ENCODE measurements at regions not wholly inside any gene's neighbourhood (a gene's known extent, or its start where the extent isn't known, plus 50 kb on each side); places are given as distances from the start of the nearest gene placed in this dataset.

DNA sequence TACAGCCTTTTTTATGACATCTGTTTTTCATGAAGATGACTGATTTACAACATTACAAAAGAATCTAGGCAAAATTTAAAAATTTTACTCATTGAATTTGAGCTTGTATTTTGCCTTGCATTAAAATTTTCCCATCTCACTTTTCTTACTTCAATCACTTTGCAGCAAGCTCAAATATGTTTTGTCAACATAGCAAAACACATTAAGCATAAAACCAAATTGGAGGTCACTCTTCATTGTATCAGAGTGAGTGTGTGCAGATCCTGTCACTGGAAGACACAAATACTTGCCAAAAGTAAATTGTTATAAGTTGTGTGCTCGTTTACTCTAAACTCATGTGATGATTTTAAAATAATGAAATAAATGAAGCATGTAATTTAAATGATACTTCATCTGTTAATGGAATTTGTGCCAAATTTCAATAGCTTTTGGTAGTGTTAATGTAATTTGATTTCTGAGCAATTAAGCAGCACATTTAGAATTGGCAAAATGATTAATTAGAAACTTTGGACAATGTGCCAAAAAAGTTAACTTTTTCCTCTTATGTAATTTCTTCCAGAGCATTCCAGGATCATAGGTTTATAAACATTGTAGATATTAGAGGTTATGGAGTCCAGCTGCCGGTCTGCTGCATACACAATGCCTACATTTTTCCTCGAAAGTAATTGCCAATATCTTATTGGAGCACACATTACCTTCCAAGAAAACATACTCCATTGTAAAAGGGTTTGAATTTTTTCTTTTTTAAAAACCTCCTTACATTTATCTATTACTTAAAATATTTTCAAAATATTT, 1078.2 kb upstream of the LRRTM3 start:
- no peak for DNase-seq

DNA sequence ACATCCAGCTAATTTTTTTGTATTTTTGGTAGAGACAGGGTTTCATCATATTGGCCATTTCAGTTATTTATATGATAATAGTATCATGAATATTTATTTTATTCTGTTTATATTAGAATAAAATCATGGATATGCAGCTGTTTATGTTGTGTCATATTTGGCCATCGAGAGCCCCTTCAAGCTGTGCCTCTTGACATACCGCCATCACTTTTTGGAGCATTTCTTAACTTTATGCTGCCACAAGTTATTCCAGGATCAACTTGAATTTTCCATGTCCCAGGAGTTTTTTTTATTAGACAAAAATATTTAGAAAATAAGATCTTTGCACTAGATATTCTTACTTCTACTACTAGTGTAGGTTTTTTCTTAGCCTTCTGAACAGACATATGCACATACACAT, 1067.0 kb upstream of the LRRTM3 start:
- DNase-seq: no peak

DNA sequence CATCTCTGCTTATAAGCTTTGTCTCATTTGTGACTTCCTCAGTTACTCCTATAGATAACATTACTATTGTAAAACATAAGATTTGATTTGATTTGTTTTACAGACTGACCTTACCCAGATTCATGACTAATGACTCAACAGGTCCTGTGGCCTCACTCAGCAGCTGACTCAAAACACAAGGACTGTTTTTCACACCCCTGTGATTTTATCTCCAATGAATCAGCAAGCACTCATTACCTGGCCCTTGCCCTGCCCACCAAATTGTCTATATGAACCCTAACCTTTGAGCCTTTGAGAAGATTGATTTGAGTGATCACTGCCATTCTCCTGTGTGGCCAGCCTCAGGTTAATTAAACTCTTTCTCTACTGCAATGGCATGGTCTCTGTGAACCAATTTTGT, 1064.6 kb upstream of the LRRTM3 start:
- no peak for DNase-seq
